ENCODE measurements at regions not wholly inside any gene's neighbourhood (a gene's known extent, or its start where the extent isn't known, plus 50 kb on each side); places are given as distances from the start of the nearest gene placed in this dataset.

- no peak for TF ChIP-seq POLR2A (IDR thresholded peaks at IDR 0.05; ENCODE audit: control extremely low read depth in 1 of 2, low read depth in 2 of 2, low read length in 2 of 2)
- no peak for TF ChIP-seq CTCF (IDR thresholded peaks at IDR 0.05; ENCODE audit: control extremely low read depth in 1 of 3, insufficient read depth in 1 of 3, low read depth in 1 of 3, low read length in 3 of 3)
- no peak for TF ChIP-seq CREB1 (IDR thresholded peaks at IDR 0.05)
- TF ChIP-seq POLR2AphosphoS5 (IDR thresholded peaks at IDR 0.05; ENCODE audit: low read depth, low read length): no peak
- no peak for TF ChIP-seq JUND (IDR thresholded peaks at IDR 0.05; ENCODE audit: low read length)
- no peak for TF ChIP-seq HDAC2 (IDR thresholded peaks at IDR 0.05; ENCODE audit: borderline replicate concordance in 1 of 2, low read depth in 2 of 2, low read length in 2 of 2)
- TF ChIP-seq EGR1 (IDR thresholded peaks at IDR 0.05; ENCODE audit: borderline replicate concordance, low read depth, low read length): no peak
- no peak for TF ChIP-seq ATF2 (IDR thresholded peaks at IDR 0.05; ENCODE audit: low read length)
- no peak for TF ChIP-seq USF2 (IDR thresholded peaks at IDR 0.05; ENCODE audit: low read length)
- TF ChIP-seq MAX (IDR thresholded peaks at IDR 0.05): no peak
- no peak for TF ChIP-seq EZH2 (IDR thresholded peaks at IDR 0.05; ENCODE audit: low read depth, low read length, severe bottlenecking)
Observed at GRCh38 chr5:169394371-169394770, 93.4 kb upstream of the SLIT3 start.

All from H1 (cell line).